ENCODE measurements at regions not wholly inside any gene's neighbourhood (a gene's known extent, or its start where the extent isn't known, plus 50 kb on each side); places are given as distances from the start of the nearest gene placed in this dataset.

DNA sequence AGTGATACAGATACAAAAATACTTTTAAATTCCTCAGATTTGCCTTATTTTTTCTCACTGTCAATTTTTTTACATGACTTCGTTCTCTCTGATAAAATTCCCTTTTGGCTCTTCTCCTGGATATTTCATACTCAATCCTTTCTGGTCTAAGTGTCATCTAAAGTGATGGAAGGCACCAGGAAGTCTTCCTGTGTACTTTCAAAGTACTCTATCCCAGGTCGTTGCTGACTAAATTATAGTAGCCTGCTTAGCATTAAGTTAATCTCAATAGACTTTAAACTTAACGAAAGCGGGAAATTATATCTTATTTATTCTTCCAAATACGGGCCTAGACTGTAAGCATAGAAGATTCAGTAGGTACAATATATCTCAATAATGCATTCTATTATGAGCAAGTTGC is 67.8 kb downstream of the CASP12 start:
- no peak for DNase-seq
- H3K9ac ChIP-seq (ENCODE audit: low read length): peak overlapping the region; percentile 74
- H4K91ac ChIP-seq (ENCODE audit: low read length): no peak overlapping the region
- no peak overlapping the region for H2BK120ac ChIP-seq (ENCODE audit: low read depth, low read length)
- H2BK5ac ChIP-seq (ENCODE audit: low read depth, low read length, poor library complexity, severe bottlenecking): no peak overlapping the region
- no peaks in the 10 kb centered on the region for H3K79me1 ChIP-seq (replicated peaks; ENCODE audit: low read length, poor library complexity, severe bottlenecking)
- no peak overlapping the region for H3K23ac ChIP-seq (ENCODE audit: low read length in 2 of 2)
- no peaks in the 10 kb centered on the region for H3K4me1 ChIP-seq (ENCODE audit: control insufficient read depth, insufficient read depth, low read depth, low read length)
- H3K4me3 ChIP-seq (ENCODE audit: insufficient read depth in 1 of 2, low read depth in 1 of 2, low read length in 2 of 2): no peak overlapping the region
- H3K36me3 ChIP-seq (ENCODE audit: control insufficient read depth in 1 of 2, insufficient read depth in 2 of 2, low read depth in 1 of 2, low read length in 2 of 2): no peaks in the 10 kb centered on the region
- H2AK5ac ChIP-seq (ENCODE audit: low read length, severe bottlenecking): no peak overlapping the region
- H3K9me3 ChIP-seq (ENCODE audit: control insufficient read depth, low read length): no peaks in the 10 kb centered on the region
- no peak overlapping the region for H4K8ac ChIP-seq (ENCODE audit: low read length)
- WGBS: 88% methylated on average over 1 of the region's 5 CpGs
- no peak overlapping the region for H3K4me2 ChIP-seq (ENCODE audit: low read length, poor library complexity, severe bottlenecking)
- no peaks in the 10 kb centered on the region for H3K27me3 ChIP-seq (ENCODE audit: control insufficient read depth in 1 of 2, insufficient read depth in 1 of 2, low read length in 2 of 2)
- no peak overlapping the region for H2BK12ac ChIP-seq (ENCODE audit: low read length in 2 of 2)
- H2AFZ ChIP-seq (ENCODE audit: low read depth, low read length): no peak overlapping the region
- H3K18ac ChIP-seq (ENCODE audit: low read depth in 1 of 2, low read length in 2 of 2): no peak overlapping the region
- H3K14ac ChIP-seq (ENCODE audit: low read length in 2 of 2): no peak overlapping the region
- no peak overlapping the region for H2BK15ac ChIP-seq (ENCODE audit: low read depth, poor library complexity, severe bottlenecking)
- H3K27ac ChIP-seq (ENCODE audit: low read length, poor library complexity, severe bottlenecking): no peak overlapping the region
- no peak overlapping the region for H3K4ac ChIP-seq (ENCODE audit: low read depth in 1 of 2, low read length in 2 of 2)

DNA sequence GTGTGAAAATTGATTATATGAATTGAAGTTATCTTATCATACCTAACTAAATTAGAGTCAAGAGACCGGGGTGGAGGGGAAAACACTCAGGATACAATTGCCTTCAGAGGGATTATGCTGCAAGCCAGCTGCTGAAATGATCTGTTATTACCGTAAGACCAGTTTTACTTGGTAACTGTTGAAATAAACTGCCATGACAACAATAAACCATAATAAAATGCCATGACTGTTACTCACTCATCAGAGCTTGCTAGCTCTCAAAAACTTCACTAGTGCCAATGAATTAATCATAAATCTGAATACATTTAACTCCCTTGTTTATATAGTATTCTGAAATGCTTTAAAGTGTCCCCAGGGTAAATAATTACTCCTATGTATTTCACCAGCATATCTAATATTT is 68.2 kb downstream of the CASP12 start:
- no peak overlapping the region for H3K14ac ChIP-seq (ENCODE audit: low read length in 2 of 2)
- H2BK120ac ChIP-seq (ENCODE audit: low read depth, low read length): no peak overlapping the region
- H2AFZ ChIP-seq (ENCODE audit: low read depth, low read length): no peak overlapping the region
- WGBS: 96% methylated on average over 2 of the region's 2 CpGs
- H3K79me1 ChIP-seq (replicated peaks; ENCODE audit: low read length, poor library complexity, severe bottlenecking): no peaks in the 10 kb centered on the region
- no peak overlapping the region for H4K91ac ChIP-seq (ENCODE audit: low read length)
- H3K27me3 ChIP-seq (ENCODE audit: control insufficient read depth in 1 of 2, insufficient read depth in 1 of 2, low read length in 2 of 2): no peaks in the 10 kb centered on the region
- H2BK12ac ChIP-seq (ENCODE audit: low read length in 2 of 2): no peak overlapping the region
- no peak overlapping the region for H3K18ac ChIP-seq (ENCODE audit: low read depth in 1 of 2, low read length in 2 of 2)
- no peak overlapping the region for H2AK5ac ChIP-seq (ENCODE audit: low read length, severe bottlenecking)
- H3K4me2 ChIP-seq (ENCODE audit: low read length, poor library complexity, severe bottlenecking): no peak overlapping the region
- H3K27ac ChIP-seq (ENCODE audit: low read length, poor library complexity, severe bottlenecking): no peak overlapping the region
- H4K8ac ChIP-seq (ENCODE audit: low read length): no peak overlapping the region
- no peaks in the 10 kb centered on the region for H3K9me3 ChIP-seq (ENCODE audit: control insufficient read depth, low read length)
- H3K4me3 ChIP-seq (ENCODE audit: insufficient read depth in 1 of 2, low read depth in 1 of 2, low read length in 2 of 2): no peak overlapping the region
- peak; percentile 27 for DNase-seq
- no peaks in the 10 kb centered on the region for H3K4me1 ChIP-seq (ENCODE audit: control insufficient read depth, insufficient read depth, low read depth, low read length)
- H3K4ac ChIP-seq (ENCODE audit: low read depth in 1 of 2, low read length in 2 of 2): no peak overlapping the region
- no peak overlapping the region for H2BK5ac ChIP-seq (ENCODE audit: low read depth, low read length, poor library complexity, severe bottlenecking)
- peak overlapping the region; percentile 74 for H3K9ac ChIP-seq (ENCODE audit: low read length)
- no peak overlapping the region for H3K23ac ChIP-seq (ENCODE audit: low read length in 2 of 2)
- H3K36me3 ChIP-seq (ENCODE audit: control insufficient read depth in 1 of 2, insufficient read depth in 2 of 2, low read depth in 1 of 2, low read length in 2 of 2): no peaks in the 10 kb centered on the region
- no peak overlapping the region for H2BK15ac ChIP-seq (ENCODE audit: low read depth, poor library complexity, severe bottlenecking)

DNA sequence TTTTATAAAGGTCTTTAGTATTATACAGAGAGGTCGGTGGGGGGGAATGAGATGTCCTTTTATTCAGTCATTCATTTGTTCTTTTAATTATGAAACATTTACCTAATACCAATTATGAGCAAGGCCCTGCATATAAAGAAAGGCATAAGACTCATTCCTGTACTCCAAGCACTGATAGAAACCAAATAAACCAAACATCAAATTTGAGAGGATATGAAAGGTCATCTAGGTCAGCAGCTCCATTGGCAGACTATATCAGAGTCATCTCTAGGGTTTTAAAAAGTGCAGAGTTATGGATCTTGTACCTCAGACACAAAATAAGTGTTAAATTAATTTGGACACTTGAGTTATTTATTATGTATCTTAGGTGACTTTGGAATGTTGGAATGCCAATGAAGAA is 71.5 kb downstream of the CASP12 start:
- H2BK5ac ChIP-seq (ENCODE audit: low read depth, low read length, poor library complexity, severe bottlenecking): no peak overlapping the region
- no peaks in the 10 kb centered on the region for H3K9me3 ChIP-seq (ENCODE audit: control insufficient read depth, low read length)
- no peak overlapping the region for H2BK15ac ChIP-seq (ENCODE audit: low read depth, poor library complexity, severe bottlenecking)
- no peak overlapping the region for H3K4ac ChIP-seq (ENCODE audit: low read depth in 1 of 2, low read length in 2 of 2)
- H3K4me2 ChIP-seq (ENCODE audit: low read length, poor library complexity, severe bottlenecking): no peak overlapping the region
- H3K4me1 ChIP-seq (ENCODE audit: control insufficient read depth, insufficient read depth, low read depth, low read length): no peaks in the 10 kb centered on the region
- no peaks in the 10 kb centered on the region for H3K79me1 ChIP-seq (replicated peaks; ENCODE audit: low read length, poor library complexity, severe bottlenecking)
- no peak overlapping the region for H3K18ac ChIP-seq (ENCODE audit: low read depth in 1 of 2, low read length in 2 of 2)
- no peak overlapping the region for H4K91ac ChIP-seq (ENCODE audit: low read length)
- no peak overlapping the region for H2BK12ac ChIP-seq (ENCODE audit: low read length in 2 of 2)
- DNase-seq: no peak
- no peak overlapping the region for H2AK5ac ChIP-seq (ENCODE audit: low read length, severe bottlenecking)
- H3K14ac ChIP-seq (ENCODE audit: low read length in 2 of 2): no peak overlapping the region
- H3K23ac ChIP-seq (ENCODE audit: low read length in 2 of 2): no peak overlapping the region
- H2BK120ac ChIP-seq (ENCODE audit: low read depth, low read length): no peak overlapping the region
- H3K27ac ChIP-seq (ENCODE audit: low read length, poor library complexity, severe bottlenecking): no peak overlapping the region
- WGBS: no CpG with 5 or more reads among the region's 1 CpG
- no peak overlapping the region for H2AFZ ChIP-seq (ENCODE audit: low read depth, low read length)
- no peaks in the 10 kb centered on the region for H3K36me3 ChIP-seq (ENCODE audit: control insufficient read depth in 1 of 2, insufficient read depth in 2 of 2, low read depth in 1 of 2, low read length in 2 of 2)
- H3K9ac ChIP-seq (ENCODE audit: low read length): no peak overlapping the region
- H4K8ac ChIP-seq (ENCODE audit: low read length): no peak overlapping the region
- H3K27me3 ChIP-seq (ENCODE audit: control insufficient read depth in 1 of 2, insufficient read depth in 1 of 2, low read length in 2 of 2): no peaks in the 10 kb centered on the region
- H3K4me3 ChIP-seq (ENCODE audit: insufficient read depth in 1 of 2, low read depth in 1 of 2, low read length in 2 of 2): no peak overlapping the region

DNA sequence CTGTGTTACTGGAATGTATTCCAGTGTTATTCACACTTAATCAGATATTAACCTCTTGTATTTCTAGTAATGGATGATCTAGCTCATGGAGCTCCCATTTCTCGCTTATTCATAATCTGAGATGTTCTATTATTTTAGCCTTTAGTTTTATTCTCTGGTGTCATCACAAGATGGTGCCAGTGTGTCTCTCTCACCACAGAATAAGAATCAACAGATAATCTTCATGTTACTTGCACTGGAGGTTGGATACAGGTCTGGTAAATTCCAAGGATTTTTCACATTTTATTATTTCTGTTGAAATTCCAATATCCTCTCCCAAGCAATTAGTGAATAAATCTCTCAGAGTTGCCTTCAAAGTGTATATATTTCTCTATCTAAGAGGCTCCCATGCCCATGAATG is 74.6 kb downstream of the CASP12 start:
- H2BK15ac ChIP-seq (ENCODE audit: low read depth, poor library complexity, severe bottlenecking): no peak overlapping the region
- H3K4me1 ChIP-seq (ENCODE audit: control insufficient read depth, insufficient read depth, low read depth, low read length): no peaks in the 10 kb centered on the region
- no peaks in the 10 kb centered on the region for H3K36me3 ChIP-seq (ENCODE audit: control insufficient read depth in 1 of 2, insufficient read depth in 2 of 2, low read depth in 1 of 2, low read length in 2 of 2)
- H4K91ac ChIP-seq (ENCODE audit: low read length): no peak overlapping the region
- H3K9ac ChIP-seq (ENCODE audit: low read length): no peak overlapping the region
- H3K23ac ChIP-seq (ENCODE audit: low read length in 2 of 2): no peak overlapping the region
- H3K79me1 ChIP-seq (replicated peaks; ENCODE audit: low read length, poor library complexity, severe bottlenecking): no peaks in the 10 kb centered on the region
- H3K14ac ChIP-seq (ENCODE audit: low read length in 2 of 2): no peak overlapping the region
- no peak overlapping the region for H2BK12ac ChIP-seq (ENCODE audit: low read length in 2 of 2)
- no peak overlapping the region for H3K4me2 ChIP-seq (ENCODE audit: low read length, poor library complexity, severe bottlenecking)
- H3K9me3 ChIP-seq (ENCODE audit: control insufficient read depth, low read length): no peaks in the 10 kb centered on the region
- no CpG with 5 or more reads among the region's 1 CpG for WGBS
- no peak overlapping the region for H3K4ac ChIP-seq (ENCODE audit: low read depth in 1 of 2, low read length in 2 of 2)
- H2BK5ac ChIP-seq (ENCODE audit: low read depth, low read length, poor library complexity, severe bottlenecking): no peak overlapping the region
- DNase-seq: peak; percentile 28
- no peaks in the 10 kb centered on the region for H3K27me3 ChIP-seq (ENCODE audit: control insufficient read depth in 1 of 2, insufficient read depth in 1 of 2, low read length in 2 of 2)
- H2BK120ac ChIP-seq (ENCODE audit: low read depth, low read length): no peak overlapping the region
- no peak overlapping the region for H2AK5ac ChIP-seq (ENCODE audit: low read length, severe bottlenecking)
- no peak overlapping the region for H3K18ac ChIP-seq (ENCODE audit: low read depth in 1 of 2, low read length in 2 of 2)
- no peak overlapping the region for H3K4me3 ChIP-seq (ENCODE audit: insufficient read depth in 1 of 2, low read depth in 1 of 2, low read length in 2 of 2)
- no peak overlapping the region for H3K27ac ChIP-seq (ENCODE audit: low read length, poor library complexity, severe bottlenecking)
- no peak overlapping the region for H2AFZ ChIP-seq (ENCODE audit: low read depth, low read length)
- no peak overlapping the region for H4K8ac ChIP-seq (ENCODE audit: low read length)
